Activated CD4-positive, alpha-beta T cell treated with anti-CD3 and anti-CD28 coated beads, Interleukin-2, amount 10 ng/mL, durations not matched to agents 24 days and 14 days (primary cell): ENCODE measurements at regions not wholly inside any gene's neighbourhood (a gene's known extent, or its start where the extent isn't known, plus 50 kb on each side); places are given as distances from the start of the nearest gene placed in this dataset.

Source experiments
- DNase-seq: peaks from one replicate; pipeline ENCODE4 v3.0.0; 2022
- H3K27ac Mint-ChIP-seq: one replicate; pipeline ENCODE4 v1.8.0; 2022; ENCODE audit warnings: mild to moderate bottlenecking, mixed read lengths
- H3K27me3 Mint-ChIP-seq: one replicate; pipeline ENCODE4 v1.8.0; 2022; ENCODE audit warnings: mixed read lengths
- H3K36me3 Mint-ChIP-seq: one replicate; pipeline ENCODE4 v1.8.0; 2022; ENCODE audit warnings: low read depth, mild to moderate bottlenecking, mixed read lengths
- H3K4me1 Mint-ChIP-seq: one replicate; pipeline ENCODE4 v1.8.0; 2021; ENCODE audit warnings: mixed read lengths
- H3K4me3 Mint-ChIP-seq: one replicate; pipeline ENCODE4 v1.8.0; 2022; ENCODE audit warnings: mild to moderate bottlenecking, moderate library complexity, mixed read lengths
- H3K9me3 Mint-ChIP-seq: one replicate; pipeline ENCODE4 v1.8.0; 2021; ENCODE audit warnings: mixed read lengths
- intact Hi-C: fragments of 100-400 bp; cut with micrococcal nuclease; formaldehyde crosslinking; loops from one replicate; pipeline ENCODE4 v1.15.1; 2023

DNA sequence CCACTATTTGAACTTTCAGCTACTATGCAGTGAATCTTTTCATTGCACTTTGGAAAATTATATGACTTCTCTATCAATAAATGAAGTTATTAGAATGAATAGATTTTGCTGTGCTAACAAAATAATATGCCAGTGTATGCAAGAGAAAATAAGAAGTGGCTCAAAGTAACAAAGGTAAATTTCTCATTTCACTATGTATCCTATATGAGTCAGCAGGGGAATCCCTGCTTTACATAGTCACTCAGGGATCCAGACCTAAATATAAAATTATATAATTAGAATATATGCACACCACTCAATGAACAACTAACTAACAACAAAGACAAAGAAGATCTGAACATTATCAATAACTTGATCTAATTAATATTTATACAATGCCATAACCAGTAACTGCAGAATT, 390.8 kb upstream of the IRAK1BP1 start:
- intact Hi-C loops = no loop called here
- H3K27me3 Mint-ChIP-seq = no peaks in the 10 kb centered on the region
- H3K27ac Mint-ChIP-seq = no peak overlapping the region
- no peaks in the 10 kb centered on the region for H3K4me1 Mint-ChIP-seq
- no peak for DNase-seq
- peaks cover 6% of the 10 kb centered on the region for H3K9me3 Mint-ChIP-seq
- no peak overlapping the region for H3K4me3 Mint-ChIP-seq
- H3K36me3 Mint-ChIP-seq = no peaks in the 10 kb centered on the region

DNA sequence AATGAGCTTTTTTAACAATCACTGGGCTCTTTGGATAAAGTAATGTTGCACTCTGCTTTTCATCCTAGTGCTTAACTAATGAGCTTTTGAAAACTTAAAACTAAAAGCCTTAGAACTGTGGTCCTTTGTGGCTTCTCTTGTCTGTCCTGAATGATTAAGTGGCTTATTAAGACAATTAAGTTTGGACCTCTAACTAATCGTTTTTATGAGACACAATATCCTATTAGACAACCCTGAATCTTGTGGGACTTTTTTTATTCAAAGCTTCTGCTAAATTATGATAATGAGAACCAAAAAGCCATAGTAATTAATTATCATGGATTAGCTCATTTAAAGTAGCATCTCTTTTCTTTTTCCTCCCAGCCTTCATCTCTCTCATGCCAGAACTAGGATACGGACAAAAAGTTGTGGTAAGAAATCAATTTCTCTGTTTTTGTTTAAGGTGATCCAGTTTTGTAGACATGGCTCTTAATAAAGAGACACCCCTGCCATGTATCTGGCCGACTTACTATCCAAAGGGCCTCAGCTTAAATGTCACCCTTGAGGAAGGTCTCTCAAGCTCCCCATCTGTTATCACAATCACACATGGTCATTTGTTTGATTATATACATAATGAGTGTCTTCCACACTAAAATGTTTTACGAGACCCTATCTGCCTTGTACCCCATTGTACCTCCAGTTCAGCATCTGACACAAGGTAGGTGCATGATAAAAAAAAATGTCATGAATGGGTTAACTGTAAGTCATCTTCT, 384.4 kb upstream of the IRAK1BP1 start:
- H3K27me3 Mint-ChIP-seq = no peaks in the 10 kb centered on the region
- no peaks in the 10 kb centered on the region for H3K36me3 Mint-ChIP-seq
- H3K4me1 Mint-ChIP-seq = no peaks in the 10 kb centered on the region
- H3K27ac Mint-ChIP-seq = no peak overlapping the region
- intact Hi-C loops = no loop called here
- no peak overlapping the region for H3K4me3 Mint-ChIP-seq
- H3K9me3 Mint-ChIP-seq = peaks cover 6% of the 10 kb centered on the region
- DNase-seq = no peak

DNA sequence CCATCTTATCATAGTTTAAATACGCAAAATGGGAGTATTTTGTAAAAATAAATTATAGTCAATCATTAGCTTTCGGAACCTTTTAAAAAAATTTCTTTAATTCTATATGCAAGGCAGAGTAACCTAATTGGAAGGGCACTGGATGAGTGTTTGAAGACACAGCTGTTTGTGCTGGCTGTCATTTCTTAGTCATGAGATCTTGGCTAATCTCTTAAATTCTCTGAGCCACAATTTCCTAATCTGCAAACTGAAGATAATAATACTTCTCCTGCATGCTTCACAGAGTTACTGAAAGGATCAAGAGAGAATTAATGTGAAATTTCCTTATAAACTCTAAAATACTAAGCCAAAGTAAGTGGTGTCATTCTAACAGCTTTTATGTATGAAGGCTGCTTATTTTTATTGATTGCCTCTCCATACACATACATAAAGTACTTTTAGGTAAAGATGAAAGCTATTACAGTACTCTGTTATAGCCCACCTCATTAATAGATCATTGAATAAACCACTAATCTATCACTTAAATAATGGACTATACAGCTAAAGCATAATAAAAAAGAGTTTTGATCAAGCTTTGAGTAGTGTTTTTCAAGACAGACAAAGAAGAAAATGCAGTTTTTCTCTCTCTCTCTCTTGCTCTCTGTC, 383.7 kb upstream of the IRAK1BP1 start:
- no peaks in the 10 kb centered on the region for H3K27me3 Mint-ChIP-seq
- no peaks in the 10 kb centered on the region for H3K36me3 Mint-ChIP-seq
- H3K9me3 Mint-ChIP-seq = peaks cover 6% of the 10 kb centered on the region
- no peak overlapping the region for H3K27ac Mint-ChIP-seq
- intact Hi-C loops = no loop called here
- H3K4me1 Mint-ChIP-seq = no peaks in the 10 kb centered on the region
- no peak overlapping the region for H3K4me3 Mint-ChIP-seq
- DNase-seq = no peak

DNA sequence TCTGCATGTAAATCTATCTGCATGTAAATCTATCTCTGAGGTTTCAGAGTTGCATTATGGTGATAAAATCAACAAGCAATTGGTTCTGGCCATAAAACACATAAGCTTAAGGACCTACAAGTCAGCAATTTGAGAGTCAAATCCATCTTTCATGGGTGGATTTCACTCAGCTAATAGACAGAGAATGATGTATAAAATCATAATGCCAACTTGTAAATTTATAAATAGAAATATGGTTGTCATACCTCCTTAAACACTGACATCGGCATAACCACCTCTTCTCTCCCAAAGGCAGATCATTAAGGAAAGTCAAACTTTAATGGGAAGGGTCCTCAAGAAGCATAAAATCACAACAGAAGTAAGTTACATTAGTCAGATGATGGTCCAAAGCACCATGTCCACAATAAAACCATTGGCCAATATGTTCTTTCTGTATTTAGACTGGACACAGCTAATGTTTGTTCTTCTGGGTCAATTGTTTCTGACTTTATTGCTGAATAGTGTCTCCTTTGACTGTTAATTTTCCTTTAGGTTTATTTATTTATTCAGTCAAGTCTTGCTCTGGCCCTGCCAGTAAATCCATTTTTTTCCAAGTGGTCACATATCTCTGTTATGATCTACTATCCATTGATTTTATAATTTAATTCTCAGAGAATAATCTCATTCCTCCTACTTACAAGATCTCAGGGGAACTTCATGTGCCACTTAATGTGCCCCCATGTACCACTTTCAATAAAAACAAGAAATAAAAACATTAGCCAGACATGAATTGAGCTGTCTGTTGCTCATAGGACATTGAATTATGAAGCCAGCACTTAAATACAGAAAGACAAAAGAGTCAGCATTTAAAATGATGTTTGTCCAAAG, 382.9 kb upstream of the IRAK1BP1 start:
- Mint-ChIP-seq H3K27ac (no peak overlapping the region), H3K4me3 (no peak overlapping the region), H3K9me3 (peaks cover 6% of the 10 kb centered on the region)

DNA sequence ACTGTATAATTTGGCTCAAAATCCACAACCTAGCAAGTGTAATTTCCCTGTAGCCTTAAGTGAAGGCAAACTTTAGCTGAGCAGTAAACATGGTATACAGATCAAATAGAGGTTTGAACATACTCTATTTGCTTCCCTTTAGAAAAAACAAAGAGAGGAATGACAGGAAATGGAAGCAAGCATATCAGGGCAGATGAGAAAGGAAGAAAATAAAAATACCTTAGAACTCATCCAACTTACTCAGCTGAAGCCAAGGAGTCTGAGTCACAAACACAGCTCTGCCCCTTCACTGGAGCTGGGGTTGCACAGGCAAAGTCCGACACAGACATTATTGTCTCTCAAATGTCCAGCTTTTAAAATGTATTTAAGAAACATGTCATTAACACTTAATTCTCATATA, 379.9 kb upstream of the IRAK1BP1 start:
- H3K36me3 Mint-ChIP-seq = no peaks in the 10 kb centered on the region
- H3K9me3 Mint-ChIP-seq = no peaks in the 10 kb centered on the region
- H3K27me3 Mint-ChIP-seq = no peaks in the 10 kb centered on the region

More for the DNA sequence above, 382.9 kb upstream of the IRAK1BP1 start:
- H3K36me3 Mint-ChIP-seq = no peaks in the 10 kb centered on the region
- no peaks in the 10 kb centered on the region for H3K27me3 Mint-ChIP-seq
- no peak for DNase-seq
- intact Hi-C loops = no loop called here
- no peaks in the 10 kb centered on the region for H3K4me1 Mint-ChIP-seq

DNA sequence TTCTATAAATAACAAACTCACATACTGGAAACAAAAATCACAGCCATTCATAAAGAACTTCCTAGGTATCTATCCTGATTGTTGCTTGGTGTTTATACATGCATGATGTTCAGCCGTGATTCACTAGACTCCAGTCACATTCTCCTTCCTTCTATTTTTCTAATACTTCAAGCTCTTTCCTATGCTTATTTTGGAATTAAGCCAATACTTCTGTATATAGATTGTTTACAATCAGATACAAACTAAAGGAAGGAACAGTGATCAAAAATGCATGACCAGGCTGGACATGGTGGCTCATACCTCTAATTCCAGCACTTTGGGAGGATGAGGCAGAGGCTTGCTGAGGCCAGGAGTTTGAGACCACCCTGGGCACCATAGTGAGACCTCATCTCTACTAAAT, 377.5 kb upstream of the IRAK1BP1 start:
- H3K27ac Mint-ChIP-seq = no peak overlapping the region
- no peaks in the 10 kb centered on the region for H3K36me3 Mint-ChIP-seq
- intact Hi-C loops = no loop called here
- no peaks in the 10 kb centered on the region for H3K4me1 Mint-ChIP-seq
- DNase-seq = no peak
- no peak overlapping the region for H3K4me3 Mint-ChIP-seq
- H3K27me3 Mint-ChIP-seq = no peaks in the 10 kb centered on the region
- no peaks in the 10 kb centered on the region for H3K9me3 Mint-ChIP-seq

More for the DNA sequence above, 379.9 kb upstream of the IRAK1BP1 start:
- Mint-ChIP-seq H3K4me3 (no peak overlapping the region), H3K4me1 (no peaks in the 10 kb centered on the region), H3K27ac (no peak overlapping the region)
- DNase-seq = no peak
- intact Hi-C loops = no loop called here

DNA sequence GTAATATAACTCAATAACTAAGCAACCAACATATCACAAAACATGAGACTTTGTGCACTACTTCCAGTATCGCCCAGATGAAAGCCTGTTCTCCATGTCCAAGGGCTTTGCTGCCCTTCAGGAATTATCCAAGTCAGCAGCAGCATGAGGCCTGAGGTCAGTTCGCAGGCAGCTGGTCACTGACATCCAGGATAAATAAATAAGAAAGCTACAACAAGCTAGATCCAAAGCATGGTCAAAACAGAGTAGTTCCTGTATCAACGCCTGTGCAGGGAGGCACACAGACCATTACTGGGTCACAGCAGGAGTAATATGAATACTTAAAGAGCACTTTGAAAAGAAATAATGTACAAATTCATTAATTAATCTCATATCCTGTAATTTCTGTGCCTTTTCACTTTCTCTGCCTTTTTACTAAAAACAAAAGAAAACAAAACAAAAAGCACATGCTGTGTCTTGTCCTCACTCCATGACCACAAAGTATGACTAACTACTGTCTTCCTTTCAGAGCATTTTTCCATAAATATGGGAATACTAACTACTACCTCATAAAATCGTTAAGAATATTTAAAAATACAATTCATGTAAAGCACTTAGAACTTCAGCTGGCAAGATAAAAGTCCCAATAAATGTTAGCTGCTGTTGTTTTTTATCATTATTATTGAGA, 374.9 kb upstream of the IRAK1BP1 start:
- H3K9me3 Mint-ChIP-seq = no peaks in the 10 kb centered on the region
- intact Hi-C loops = no loop called here

DNA sequence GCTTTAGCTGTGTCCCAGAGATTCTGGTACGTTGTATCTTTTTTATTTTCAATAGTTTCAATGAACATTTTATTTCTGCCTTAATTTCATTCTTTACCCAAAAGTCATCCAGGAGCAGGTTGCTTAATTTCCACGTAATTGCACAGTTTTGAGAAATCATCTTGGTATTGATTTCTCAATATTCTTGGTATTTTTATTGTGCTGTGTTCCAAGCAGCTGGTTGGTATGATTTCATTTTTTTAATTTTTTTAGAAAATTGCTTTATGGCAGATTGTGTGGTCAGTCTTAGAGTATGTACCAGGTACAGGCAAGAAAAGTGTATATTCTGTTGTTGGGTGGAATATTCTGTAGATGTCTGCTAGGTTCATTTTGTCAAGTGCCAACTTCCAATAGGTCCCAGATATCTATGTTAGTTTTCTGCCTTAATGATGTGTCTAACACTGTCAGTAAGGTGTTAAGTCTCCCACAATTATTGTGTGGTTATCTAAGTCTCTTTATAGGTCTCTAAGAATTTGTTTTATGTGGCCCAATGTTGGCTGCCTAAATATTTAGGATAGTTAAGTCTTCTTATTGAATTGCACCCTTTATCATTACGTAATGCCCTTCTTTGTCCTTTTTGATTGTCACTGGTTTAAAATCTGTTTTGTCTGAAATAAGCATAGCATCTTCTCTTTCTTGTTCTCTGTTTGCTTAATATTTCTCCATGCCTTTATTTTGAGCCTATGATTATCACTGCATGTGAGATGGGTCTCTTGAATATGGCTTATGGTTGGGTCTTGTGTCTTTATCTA, 366.9 kb upstream of the IRAK1BP1 start:
- intact Hi-C loops = no loop called here
- no peaks in the 10 kb centered on the region for H3K27me3 Mint-ChIP-seq
- no peak for DNase-seq
- no peak overlapping the region for H3K4me3 Mint-ChIP-seq
- no peaks in the 10 kb centered on the region for H3K36me3 Mint-ChIP-seq
- no peaks in the 10 kb centered on the region for H3K4me1 Mint-ChIP-seq
- H3K27ac Mint-ChIP-seq = no peak overlapping the region
- peaks cover 7% of the 10 kb centered on the region for H3K9me3 Mint-ChIP-seq

More for the DNA sequence above, 374.9 kb upstream of the IRAK1BP1 start:
- DNase-seq = no peak
- no peaks in the 10 kb centered on the region for H3K27me3 Mint-ChIP-seq
- no peaks in the 10 kb centered on the region for H3K36me3 Mint-ChIP-seq
- no peak overlapping the region for H3K27ac Mint-ChIP-seq
- no peak overlapping the region for H3K4me3 Mint-ChIP-seq
- H3K4me1 Mint-ChIP-seq = no peaks in the 10 kb centered on the region

DNA sequence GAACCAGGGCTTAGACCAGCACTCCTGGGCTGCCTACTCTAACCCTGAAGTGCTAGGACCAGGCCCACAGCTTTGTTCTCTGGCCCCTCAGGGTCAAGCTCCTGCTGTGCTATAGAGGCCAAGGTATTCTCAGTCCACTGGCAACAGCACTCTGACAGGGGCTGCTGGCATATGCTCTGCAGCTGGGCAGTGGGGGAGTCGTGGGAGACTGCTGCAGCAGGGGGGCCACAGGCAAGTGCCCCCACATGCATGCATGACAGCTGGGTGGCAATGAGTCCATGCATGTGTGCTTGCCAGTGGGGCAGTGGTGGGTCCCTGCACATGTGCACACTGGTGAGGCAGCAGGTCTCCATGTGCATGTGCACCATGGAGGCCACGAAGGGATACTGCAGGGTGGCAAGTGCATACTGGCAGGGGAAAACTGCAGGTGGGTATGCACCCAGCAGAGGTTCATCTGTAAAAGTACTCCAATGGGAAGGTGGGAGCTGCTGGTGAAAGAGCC, 364.9 kb upstream of the IRAK1BP1 start:
- intact Hi-C loops = no loop called here
- Mint-ChIP-seq H3K27ac (no peak overlapping the region), H3K4me3 (no peak overlapping the region), H3K9me3 (peaks cover 7% of the 10 kb centered on the region), H3K36me3 (no peaks in the 10 kb centered on the region), H3K27me3 (no peaks in the 10 kb centered on the region), H3K4me1 (no peaks in the 10 kb centered on the region)
- DNase-seq = no peak

DNA sequence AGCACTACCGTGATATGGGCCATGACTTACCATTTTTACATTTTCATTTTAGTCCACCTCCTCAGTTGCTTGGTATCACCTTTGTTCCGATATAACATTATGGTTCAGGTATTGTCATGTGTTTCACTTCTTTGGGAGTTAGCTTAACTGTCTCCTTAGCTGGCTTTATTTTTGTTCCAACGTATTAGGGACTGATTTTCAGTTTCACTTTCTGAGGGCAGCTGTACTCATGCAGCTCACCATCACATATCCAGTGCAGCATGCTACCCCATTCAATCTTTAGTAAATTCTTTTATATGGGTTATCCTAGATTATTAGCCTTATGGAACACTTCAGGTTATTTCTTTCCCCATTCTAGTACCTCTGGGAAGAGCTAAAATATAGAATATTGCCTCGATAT, 362.2 kb upstream of the IRAK1BP1 start:
- intact Hi-C loops = no loop called here
- Mint-ChIP-seq H3K9me3 (peaks cover 7% of the 10 kb centered on the region), H3K36me3 (no peaks in the 10 kb centered on the region)

DNA sequence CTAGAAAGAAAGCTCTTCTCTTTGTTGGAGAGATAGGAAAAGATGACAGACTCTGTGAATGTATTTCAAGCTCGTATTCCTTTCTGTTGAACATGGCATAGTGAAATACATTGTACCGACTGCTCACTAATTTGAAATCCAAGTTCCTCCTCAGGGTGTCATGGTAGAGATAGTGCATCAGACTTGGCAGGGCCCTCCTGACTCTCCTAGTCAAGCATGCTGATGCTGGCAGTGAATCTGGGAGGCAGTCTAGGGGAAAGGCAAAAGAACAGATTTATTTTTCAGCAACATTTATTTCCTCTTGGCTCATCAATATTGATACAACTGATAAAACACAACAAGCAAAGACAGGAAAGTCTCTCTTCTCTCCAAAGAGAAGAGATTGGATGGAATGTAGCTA, 356.3 kb upstream of the IRAK1BP1 start:
- DNase-seq = no peak
- H3K4me3 Mint-ChIP-seq = no peak overlapping the region
- no peaks in the 10 kb centered on the region for H3K27me3 Mint-ChIP-seq
- no peaks in the 10 kb centered on the region for H3K9me3 Mint-ChIP-seq
- no peaks in the 10 kb centered on the region for H3K36me3 Mint-ChIP-seq
- H3K4me1 Mint-ChIP-seq = no peaks in the 10 kb centered on the region
- intact Hi-C loops = no loop called here
- H3K27ac Mint-ChIP-seq = no peak overlapping the region

More for the DNA sequence above, 362.2 kb upstream of the IRAK1BP1 start:
- H3K27me3 Mint-ChIP-seq = no peaks in the 10 kb centered on the region
- no peak overlapping the region for H3K27ac Mint-ChIP-seq
- H3K4me3 Mint-ChIP-seq = no peak overlapping the region
- no peak for DNase-seq
- no peaks in the 10 kb centered on the region for H3K4me1 Mint-ChIP-seq

DNA sequence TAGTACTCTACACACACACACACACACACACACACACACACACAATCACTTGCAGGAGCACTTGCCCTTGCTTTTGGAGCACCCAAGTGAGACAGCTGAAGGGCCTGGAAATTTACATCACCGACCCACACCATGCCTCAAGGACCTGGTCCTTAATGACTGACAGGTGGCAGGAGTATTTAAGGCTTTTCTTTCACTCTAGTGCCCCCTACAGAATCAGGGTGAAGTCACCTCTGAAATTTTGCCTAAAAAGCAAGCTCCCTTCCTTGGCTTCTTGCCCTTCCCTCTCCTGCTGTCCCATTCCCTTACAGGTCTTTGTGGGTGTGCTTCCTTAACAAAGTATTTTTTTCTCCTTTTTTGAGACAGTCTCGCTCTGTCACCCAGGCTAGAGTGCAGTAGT, 353.5 kb upstream of the IRAK1BP1 start:
- Mint-ChIP-seq H3K4me1 (no peaks in the 10 kb centered on the region), H3K4me3 (no peak overlapping the region), H3K27ac (no peak overlapping the region), H3K9me3 (no peaks in the 10 kb centered on the region), H3K36me3 (no peaks in the 10 kb centered on the region), H3K27me3 (no peaks in the 10 kb centered on the region)
- no peak for DNase-seq
- intact Hi-C loops = no loop called here

DNA sequence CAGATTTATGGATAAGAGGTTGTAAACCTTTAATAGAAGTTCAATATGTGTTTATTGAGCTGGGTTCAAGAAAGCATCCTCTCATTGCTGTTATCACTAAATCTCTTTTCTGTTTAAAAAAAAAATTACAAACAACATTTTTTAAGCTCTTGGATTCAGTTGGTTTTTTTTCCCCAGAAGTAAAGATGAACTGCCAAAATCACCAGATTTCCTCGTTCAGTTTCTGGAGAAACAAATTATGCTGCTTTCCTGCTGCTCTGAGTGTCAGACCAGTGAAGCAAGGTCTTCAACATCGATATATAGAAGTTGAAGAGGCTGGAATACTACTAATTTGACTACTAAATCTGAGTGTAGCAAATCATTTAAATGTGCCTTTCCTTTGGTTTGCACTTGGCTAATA, 352.1 kb upstream of the IRAK1BP1 start:
- Mint-ChIP-seq H3K4me1 (no peaks in the 10 kb centered on the region), H3K27me3 (no peaks in the 10 kb centered on the region), H3K36me3 (no peaks in the 10 kb centered on the region), H3K4me3 (no peak overlapping the region), H3K27ac (no peak overlapping the region), H3K9me3 (no peaks in the 10 kb centered on the region)
- intact Hi-C loops = no loop called here
- DNase-seq = no peak
